GM19397 (cell line): ENCODE measurements at regions not wholly inside any gene's neighbourhood (a gene's known extent, or its start where the extent isn't known, plus 50 kb on each side); places are given as distances from the start of the nearest gene placed in this dataset.
"Not testable (repeated sequence)": the region's sequence is repeated elsewhere in the genome, so short reads cannot be mapped to it uniquely, and the experiment has no call there.

Experiments
- ATAC-seq: cut with Tn5 transposase; IDR thresholded peaks from one replicate; pipeline ENCODE4 v1.9.1; 2021; ENCODE audit warnings: mild to moderate bottlenecking, moderate library complexity; ENCODE audit not compliant: unreplicated experiment

DNA sequence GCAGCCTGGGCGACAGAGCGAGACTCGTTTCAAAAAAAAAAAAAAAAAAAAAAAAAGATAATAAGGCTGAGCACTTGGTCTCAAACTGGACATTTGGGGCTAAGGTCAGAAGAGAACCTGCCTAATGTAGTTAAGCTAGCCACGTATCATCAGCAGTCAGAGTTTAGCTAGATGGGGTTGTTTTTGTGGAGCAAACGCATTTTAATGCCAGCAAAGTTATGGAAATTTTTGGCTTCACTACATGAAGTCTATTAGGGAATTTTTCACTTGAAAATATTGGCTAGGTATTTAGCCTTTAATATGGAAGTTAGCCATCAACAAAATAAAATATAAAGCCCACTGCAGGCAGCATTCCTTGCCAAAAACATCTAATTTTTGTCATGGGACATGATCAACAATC is 902.9 kb upstream of the CDH18 start:
- ATAC-seq = not testable (repeated sequence)

DNA sequence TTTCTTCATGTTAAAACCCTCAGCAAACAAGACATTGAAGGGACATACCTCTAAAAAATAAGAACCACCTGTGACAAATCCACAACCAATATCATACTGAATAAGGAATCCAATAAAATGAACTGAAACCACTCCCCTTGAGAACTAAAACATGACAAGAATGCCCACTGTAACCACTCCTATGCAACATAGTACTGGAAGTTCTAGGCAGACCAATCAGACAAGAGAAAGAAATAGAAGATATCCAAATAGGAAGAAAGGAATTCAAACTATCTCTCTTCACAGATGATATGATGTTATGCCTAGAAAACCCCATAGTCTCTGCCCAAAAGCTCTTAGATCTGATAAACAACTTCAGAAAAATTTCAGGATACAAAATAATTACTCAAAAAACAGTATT is 887.7 kb upstream of the CDH18 start:
- not testable (repeated sequence) for ATAC-seq

DNA sequence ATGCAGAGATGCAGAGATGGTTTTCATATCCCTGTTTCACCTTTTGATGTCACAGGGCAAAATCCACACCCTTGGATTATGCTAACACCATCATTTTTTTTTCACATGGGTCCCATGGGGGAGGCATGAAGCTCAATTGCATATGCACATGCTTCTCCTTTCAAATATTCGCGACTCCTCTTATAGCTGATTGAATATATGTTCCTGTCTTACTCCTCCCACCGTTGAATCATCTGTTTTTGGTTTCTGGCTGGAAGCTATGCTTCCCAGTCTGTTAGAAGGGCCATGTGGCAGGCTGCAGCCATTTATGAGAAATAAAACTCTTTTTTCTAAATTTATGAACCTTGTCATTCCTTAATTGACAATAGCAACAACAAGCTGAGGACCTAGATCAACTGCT is 877.9 kb upstream of the CDH18 start:
- not testable (repeated sequence) for ATAC-seq

DNA sequence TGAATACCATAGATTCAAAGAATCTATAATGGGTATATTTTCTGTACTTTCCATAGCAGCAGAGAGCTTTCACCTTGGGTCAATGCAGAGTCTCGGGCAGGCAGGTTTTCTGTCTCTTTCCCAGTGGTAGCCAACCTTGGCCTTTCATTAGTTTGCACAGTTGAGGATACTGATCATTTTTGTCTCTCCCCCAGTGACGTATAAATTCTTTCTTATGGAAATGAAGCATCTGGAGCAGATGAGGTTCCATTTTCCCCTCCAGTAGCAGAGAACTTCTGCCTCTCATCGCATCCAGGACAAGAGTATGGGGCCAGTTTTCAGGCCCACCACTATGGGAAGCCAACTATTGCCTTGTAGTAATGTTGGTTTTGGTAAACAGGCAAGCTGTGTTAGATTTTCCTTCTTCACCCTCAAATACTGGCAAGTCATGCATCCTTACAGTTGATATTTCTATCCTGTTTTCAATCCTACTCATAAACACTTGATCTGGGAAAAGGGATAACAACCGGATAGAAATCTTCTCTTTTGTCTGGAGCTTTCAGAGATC is 845.2 kb upstream of the CDH18 start:
- ATAC-seq = no peak

DNA sequence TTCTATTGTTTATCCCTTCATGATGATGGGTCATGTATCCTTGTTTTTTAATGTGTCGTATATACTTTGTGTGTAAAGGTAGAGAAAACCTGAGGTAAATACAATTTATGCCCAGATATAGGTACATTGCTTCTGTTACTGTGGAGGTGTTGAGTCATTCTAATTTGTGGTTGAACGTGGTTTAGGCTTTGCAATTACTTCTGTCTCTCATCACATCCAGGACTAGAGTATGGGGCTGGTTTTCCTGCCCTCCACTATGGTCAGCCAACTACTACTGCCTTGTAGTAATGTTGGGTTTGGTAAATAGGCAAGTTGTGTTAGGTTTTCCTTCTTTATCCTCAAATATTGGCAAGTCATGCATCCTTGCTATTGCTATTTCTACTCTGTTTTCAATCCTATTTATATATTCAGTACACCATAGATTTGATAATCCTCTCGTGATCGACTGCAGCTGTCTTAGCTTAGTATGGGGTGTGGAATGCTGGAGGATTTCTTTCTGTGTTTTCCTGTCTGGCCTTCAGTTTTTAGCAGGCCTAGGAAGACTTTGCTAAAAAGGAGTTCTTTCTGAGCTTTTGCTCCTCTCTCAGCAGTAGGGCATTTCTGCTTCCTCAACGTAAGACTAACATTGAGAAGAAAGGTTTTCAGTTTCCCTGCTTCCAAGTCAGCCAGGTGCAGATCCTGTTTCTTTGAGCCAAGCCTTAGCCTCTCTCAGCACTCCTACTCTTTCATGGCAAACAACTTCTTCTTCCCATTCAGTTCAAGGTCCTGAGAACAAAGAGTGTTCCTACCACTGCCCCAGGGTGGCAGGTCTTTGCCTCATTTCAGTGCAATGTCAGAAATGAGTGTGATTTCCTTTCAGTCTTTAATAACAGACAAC is 844.4 kb upstream of the CDH18 start:
- no peak for ATAC-seq

DNA sequence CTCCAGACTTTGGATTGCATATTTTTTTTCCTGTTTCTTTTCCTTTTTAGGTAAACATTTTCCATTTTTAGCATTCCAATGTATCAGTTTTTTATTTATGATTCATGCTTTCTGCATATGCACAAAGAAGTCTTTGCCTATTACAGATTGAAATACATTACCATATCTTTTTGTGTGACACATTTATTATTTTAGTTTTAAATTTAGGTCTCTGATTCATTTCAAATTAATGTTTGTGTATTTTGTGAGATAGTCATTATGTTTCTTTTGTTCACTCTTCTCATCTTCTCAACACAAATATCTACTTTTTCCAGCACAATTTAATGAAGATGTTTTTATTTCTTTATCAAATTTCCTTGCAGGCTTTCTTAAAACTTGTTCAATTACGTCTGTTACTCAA is 838.0 kb upstream of the CDH18 start:
- ATAC-seq = not testable (repeated sequence)

DNA sequence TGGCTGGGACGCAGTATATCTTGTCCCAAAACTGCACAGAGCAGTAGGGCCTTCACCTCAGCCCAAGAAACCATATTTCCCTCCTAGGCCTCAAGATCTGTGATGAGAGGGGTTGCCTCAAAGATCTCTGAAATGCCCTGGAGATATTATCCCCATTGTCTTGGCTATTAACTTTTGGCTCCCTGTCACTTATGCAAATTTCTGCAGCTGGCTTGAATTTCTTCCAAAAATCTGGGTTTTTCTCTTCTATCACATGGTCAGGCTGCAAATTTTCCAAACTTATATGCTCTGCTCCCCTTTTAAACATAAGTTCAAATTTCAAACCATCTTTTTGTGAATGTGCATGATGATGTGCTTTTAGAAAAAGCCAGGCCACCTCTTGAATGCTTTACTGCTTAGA is 809.2 kb upstream of the CDH18 start:
- not testable (repeated sequence) for ATAC-seq

DNA sequence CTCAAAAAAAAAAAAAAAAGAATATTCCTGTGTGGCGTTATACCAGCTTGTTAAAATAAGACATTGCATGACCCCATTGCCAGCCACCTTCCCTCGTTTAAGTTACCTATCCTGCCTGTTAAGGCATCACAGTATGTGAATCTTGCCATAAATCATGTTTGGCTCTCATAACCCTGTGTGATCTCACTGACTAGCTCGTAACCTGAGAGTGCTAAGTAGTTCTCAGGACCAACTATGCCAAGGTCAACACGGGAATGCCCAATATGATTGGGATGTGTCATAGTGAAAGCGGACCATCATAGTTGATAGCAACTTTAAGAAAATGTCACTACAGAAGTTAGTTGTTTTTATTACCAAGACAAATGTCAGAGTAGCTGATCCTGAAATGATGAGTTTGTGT is 796.8 kb upstream of the CDH18 start:
- ATAC-seq = not testable (repeated sequence)

DNA sequence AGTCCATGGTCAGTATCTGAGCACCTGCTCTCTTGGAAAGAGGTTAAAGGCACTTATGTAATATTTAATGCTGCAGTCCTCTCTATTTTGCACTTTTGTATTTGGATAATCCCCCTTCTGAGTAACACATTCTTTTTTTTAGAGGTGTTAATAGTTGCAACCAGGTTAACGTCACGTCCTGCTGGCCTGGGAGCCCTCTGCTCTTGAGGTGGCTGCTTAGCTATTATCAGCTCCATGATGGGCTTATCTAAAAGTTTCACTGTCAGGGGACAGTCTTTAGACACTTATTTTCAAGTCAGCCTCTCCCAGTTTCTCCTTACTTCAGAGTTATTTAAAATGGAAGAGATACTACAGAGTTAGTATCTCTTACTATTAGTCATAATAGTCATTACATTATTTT is 795.5 kb upstream of the CDH18 start:
- not testable (repeated sequence) for ATAC-seq

DNA sequence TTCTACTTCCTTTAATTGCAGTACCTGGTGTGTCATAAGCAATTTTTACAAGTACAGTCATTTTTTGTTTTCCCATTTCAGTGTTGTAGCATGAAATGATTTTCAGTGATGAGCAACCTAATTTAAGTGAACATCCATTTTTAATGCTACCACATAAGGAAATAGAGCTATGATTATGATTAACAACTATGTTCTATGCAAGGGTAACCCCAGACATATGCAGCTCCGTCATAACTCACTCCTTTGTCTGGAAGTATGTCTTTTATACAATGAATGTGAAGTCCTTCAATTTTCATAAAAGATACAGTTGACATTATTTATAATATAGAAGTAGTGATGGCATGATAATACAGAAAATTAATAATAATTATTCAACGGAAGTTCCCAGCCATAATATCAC is 783.3 kb upstream of the CDH18 start:
- ATAC-seq = not testable (repeated sequence)

DNA sequence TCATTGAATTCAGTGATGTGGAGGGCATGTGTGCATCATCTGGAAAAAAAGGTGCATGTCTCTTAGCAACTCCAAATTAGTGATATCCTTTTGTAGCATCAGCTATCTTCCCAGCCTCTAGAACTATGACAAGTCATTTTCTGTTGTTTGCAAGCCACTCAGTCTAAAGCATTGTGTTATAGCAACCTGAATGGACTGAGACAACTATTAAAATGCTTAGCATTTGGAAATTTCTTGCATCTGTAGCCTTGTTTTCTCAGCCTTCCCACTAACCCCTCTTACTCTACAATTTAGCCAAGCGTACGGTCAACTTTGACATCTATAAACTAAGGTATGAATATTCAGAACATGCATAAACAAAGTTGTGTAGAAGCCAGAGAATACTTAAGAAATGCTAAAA is 777.1 kb upstream of the CDH18 start:
- not testable (repeated sequence) for ATAC-seq

DNA sequence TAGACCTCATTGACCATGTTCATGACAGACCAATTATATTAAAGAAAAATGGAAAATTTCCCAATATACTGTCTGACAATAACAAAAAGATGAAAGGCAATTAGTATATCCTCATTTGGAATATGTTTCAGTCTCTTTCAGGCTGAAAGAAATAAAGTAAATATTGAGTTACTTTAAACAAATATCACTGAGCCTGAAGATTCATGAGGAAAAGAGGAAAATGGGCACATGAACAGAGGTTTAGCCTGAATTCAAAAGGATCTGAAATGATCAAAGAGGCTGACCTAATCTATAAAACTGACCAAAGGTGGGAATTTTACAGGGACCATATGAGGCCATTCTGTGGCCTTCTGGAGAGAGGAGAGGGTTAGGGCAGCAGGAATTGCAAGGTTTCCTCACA is 771.5 kb upstream of the CDH18 start:
- ATAC-seq = not testable (repeated sequence)

DNA sequence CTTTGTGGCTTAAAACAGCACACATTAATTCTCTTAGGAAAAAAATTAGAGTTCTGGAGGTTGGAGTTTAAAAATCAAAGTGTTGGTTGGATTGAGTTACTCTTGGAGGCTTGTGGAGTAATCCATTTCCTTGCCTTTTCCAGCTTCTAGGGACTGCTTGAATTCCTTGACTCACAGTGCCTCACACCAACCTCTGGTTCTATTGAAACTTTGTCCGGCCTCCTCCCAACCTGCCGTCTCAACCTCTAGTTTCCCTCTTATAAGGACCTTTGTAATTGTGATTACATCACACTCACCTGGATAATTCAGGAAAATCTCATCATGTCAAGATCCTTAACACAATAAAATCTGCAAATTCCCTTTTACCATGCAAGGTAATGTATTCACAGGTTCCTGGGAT is 764.2 kb upstream of the CDH18 start:
- not testable (repeated sequence) for ATAC-seq

DNA sequence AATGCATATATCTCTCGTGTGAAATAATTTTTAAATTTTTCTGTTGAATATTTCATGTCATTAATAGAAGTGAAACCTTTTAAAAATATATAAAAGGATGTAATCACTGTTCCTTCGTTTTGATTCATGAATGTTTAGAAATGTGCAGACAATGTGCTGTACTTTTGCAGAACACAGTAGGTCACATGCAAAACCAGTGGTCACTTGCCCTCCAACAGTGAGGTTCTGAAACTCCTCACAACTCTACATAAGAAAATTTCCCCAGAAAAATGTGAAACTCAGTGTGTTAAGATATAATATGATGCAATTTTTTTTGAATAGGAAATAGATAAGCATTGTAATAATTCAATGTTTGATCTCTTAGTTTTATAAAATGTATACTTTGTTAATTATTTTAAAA is 747.7 kb upstream of the CDH18 start:
- ATAC-seq = peak; percentile 70

DNA sequence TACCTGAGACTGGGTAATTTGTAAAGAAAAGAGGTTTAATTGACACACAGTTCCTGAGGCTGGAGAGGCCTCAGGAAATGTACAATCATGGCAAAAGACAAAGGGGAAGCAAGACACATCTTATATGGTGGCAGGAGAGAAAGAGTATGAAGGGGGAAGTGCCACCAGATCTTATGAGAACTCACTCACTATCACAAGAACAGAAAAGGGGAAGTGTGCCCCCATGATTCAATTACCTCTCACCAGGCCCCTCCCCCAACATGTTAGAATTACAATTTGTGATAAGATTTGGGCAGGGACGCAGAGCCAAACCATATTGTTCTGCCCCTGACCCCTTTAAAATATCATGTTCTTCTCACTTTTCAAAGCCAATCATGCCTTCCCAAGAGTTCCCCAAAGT is 744.2 kb upstream of the CDH18 start:
- not testable (repeated sequence) for ATAC-seq

DNA sequence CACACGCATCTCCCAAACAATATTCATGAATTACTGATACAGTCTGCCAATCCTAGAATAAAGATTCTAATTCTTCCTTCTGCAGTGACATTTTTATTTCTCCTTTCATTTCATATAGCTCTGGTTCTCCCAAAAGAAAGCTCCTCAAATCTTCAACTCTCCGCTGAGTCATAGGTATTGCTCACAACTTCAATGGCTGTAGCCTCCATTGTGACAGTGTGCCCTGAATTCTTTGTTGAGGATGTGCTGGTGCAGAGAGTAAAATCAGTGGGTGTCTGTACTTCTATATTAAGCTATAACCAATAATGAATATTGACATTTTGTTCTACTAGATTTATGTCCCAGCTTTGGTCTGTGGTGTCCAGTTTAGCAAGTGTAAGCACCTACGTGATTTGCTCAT is 733.3 kb upstream of the CDH18 start:
- ATAC-seq = not testable (repeated sequence)

DNA sequence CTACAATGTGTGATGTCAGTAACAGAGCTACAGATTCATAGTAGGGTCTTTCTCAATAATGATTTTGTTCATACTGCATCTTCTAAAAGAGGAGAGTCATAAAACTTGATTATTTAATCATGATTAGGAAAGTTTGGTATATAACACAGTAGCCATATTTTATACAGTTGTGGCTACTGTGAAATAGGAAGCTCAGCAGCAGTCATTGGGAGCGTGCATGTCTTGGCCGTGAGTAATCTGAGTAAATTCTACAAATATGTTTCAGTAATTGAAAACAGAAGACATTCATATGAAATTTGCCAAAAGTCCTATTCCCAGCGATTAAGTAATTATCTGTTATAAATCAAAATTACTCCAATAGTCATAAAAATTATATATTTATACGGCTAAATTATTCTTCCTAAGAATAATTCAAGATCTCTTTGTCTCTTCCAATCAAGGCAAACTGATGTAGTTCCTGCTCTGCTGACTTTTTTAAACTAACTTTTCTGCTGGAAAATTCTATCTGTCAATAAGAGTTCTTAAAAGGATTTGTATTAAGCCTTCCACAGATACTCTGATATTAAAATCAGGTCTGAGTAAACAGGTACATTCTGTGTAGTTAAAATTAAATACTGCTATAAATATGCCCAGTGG is 723.6 kb upstream of the CDH18 start:
- not testable (repeated sequence) for ATAC-seq

DNA sequence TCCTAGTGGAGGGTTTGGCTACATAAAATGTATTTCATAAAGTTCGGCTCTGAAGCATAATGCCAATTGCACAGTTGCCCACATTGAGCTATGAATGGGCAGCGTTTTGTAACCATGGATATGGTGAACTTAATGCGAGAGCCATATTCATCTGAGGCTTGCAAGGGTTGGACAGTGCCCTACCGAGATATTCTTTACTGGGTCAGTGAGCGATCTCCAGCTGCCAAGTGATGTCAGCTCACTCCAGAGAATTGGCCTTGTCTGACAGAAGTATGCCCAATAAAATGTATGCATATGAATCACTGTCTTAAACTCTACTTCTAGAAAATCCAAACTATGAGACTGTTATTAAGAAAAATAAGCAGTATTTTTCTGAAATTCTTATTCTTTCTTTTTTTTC is 719.6 kb upstream of the CDH18 start:
- ATAC-seq = not testable (repeated sequence)

DNA sequence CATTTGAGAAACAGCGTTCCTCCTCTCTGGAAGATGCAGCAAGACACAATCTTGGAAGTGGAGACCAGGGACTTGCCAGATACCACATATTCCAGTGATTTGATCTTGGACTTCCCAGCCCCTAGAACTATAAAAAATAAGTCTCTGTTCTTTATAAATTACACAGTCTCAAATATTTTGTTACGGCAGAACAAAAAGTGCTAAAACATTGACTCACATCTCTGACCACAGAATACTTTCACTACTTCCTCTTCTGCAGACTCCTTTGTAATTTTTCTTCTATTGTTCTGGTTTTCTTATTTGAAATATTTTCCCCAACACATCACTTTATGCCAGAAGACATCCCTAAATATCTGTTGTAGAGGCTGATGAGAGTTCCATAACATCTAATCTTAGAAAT is 706.1 kb upstream of the CDH18 start:
- no peak for ATAC-seq

DNA sequence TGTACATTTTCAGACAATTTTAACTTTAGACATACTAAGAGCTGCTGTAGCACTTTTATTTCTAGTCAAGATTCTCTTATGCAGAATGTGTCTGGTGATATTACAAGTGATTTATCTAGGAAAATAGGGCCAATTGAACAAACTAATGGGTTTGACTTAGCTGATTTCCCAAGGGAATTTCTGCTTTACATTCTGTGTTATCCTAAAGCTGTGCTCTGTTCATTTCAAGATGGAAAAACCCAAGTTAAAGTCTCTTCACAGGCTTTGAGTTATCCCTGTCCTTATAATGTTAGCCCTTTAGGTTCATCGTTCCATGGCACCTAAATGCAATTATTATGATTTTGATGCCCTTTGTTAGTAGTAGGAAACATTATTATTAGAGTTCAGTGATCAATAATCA is 704.9 kb upstream of the CDH18 start:
- no peak for ATAC-seq

DNA sequence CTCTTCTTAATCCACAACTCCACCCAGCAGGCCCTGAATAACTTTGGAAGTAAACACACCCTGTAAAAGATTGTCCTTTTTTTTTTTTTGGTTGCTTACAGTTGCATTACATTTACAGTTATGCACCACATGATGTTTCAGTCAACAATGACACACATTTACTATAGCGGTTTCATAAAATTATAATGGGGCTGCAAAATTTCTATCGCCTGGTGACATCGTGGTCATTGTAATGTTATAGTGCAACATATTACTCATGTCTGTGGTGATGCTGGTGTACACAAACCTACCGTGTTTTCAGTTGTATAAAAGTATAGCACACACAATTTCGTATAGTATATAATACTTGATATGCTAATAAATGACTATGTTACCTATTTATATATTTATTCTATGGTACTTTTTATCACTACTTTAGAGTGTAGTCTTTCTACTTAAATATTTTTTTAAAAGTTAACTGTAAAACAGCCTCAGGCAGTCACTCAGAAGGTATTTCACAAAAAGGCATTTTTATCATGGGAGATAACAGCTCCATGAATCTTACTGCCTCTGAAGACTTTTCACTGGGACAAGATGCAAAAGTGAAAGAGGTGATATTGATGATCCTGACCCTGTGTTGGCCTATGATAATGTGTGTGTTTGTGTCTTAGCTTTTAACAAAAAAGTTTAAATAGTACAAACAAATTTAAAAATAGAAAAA is 695.4 kb upstream of the CDH18 start:
- ATAC-seq = no peak
